ENCODE measurements at regions not wholly inside any gene's neighbourhood (a gene's known extent, or its start where the extent isn't known, plus 50 kb on each side); places are given as distances from the start of the nearest gene placed in this dataset.

GRCh38 chr12:63086149-63086915 lies 64.7 kb downstream of the AVPR1A start:
- ChIA-PET POLR2A (no interaction called here), CTCF (ENCODE audit: low intra/inter-chr PET ratio) (interaction anchor here (0.8 kb wide), 1 partner anchor 288 kb away, joined by 3 read pairs; no protein-coding TSS in a partner anchor)
- Histone ChIP-seq H3K9me1 (ENCODE audit: control insufficient read depth, insufficient read depth, low read length) (no peaks in the 10 kb centered on the region), H2AFZ (ENCODE audit: low read depth, low read length) (no peak overlapping the region), H3K9ac (ENCODE audit: insufficient read depth in 1 of 2, low read depth in 2 of 2, low read length in 2 of 2) (no peak overlapping the region), H3K27ac (ENCODE audit: extremely low read depth, low read depth, low read length) (no peak overlapping the region), H3K36me3 (ENCODE audit: control insufficient read depth, insufficient read depth, low read length) (no peaks in the 10 kb centered on the region), H3K4me1 (replicated peaks in 1 of 2; ENCODE audit: control insufficient read depth in 2 of 2, insufficient read depth in 2 of 2, low read length in 2 of 2) (peaks cover 0 to 5% of the 10 kb centered on the region in 2 experiments; a peak in 1 of 5 replicates), H3K27me3 (ENCODE audit: control insufficient read depth in 2 of 2, insufficient read depth in 2 of 2, low read length in 2 of 2) (no peaks in the 10 kb centered on the region; a peak in 1 of 5 replicates), H3K4me3 (no peak overlapping the region), H3K4me2 (ENCODE audit: insufficient read depth, low read length) (no peak overlapping the region), H3K9me3 (replicated peaks; ENCODE audit: control insufficient read depth, insufficient read depth, low read depth, low read length) (no peaks in the 10 kb centered on the region), H4K20me1 (replicated peaks; ENCODE audit: control insufficient read depth, insufficient read depth, low read length) (no peaks in the 10 kb centered on the region), H3K79me2 (ENCODE audit: control insufficient read depth, insufficient read depth, low read length) (no peaks in the 10 kb centered on the region)
- 22% methylated on average over 7 of the region's 7 CpGs for WGBS (ENCODE audit: insufficient coverage, low coverage, missing lambda C conversion rate)
- FAIRE-seq = peak; percentile 52
- no peak for ATAC-seq
- in situ Hi-C loops (cut with MboI) (no loop called here), intact Hi-C loops (cut with micrococcal nuclease) (no loop called here)
- no TSS peak for BruUV-seq (replicated peaks)
- DNase-seq (ENCODE audit: extremely low read depth in 1 of 4, low spot score in 3 of 4) = no peak
- TF ChIP-seq ZNF41 (CRISPR knock-in tag; conservative IDR thresholded peaks at IDR 0.05) (no peak), MYBL2 (IDR thresholded peaks at IDR 0.05; ENCODE audit: low read depth) (no peak), MYBL2 (CRISPR knock-in tag; IDR thresholded peaks at IDR 0.05; ENCODE audit: borderline replicate concordance) (no peak), ZNF263 (CRISPR knock-in tag; IDR thresholded peaks at IDR 0.05; ENCODE audit: borderline replicate concordance) (no peak), TBP (optimal IDR thresholded peaks at IDR 0.05; ENCODE audit: low read depth, low read length) (no peak), ZMIZ1 (IDR thresholded peaks at IDR 0.05; ENCODE audit: low read depth in 2 of 2, low read length in 2 of 2) (no peak), CHD2 (IDR thresholded peaks at IDR 0.05; ENCODE audit: low read depth, low read length) (no peak), ILF3 (IDR thresholded peaks at IDR 0.05; ENCODE audit: borderline replicate concordance) (no peak), CAMTA2 (CRISPR knock-in tag; conservative IDR thresholded peaks at IDR 0.05) (no peak), SOX6 (IDR thresholded peaks at IDR 0.05) (no peak)
- TF ChIP-seq, protein P1, sequence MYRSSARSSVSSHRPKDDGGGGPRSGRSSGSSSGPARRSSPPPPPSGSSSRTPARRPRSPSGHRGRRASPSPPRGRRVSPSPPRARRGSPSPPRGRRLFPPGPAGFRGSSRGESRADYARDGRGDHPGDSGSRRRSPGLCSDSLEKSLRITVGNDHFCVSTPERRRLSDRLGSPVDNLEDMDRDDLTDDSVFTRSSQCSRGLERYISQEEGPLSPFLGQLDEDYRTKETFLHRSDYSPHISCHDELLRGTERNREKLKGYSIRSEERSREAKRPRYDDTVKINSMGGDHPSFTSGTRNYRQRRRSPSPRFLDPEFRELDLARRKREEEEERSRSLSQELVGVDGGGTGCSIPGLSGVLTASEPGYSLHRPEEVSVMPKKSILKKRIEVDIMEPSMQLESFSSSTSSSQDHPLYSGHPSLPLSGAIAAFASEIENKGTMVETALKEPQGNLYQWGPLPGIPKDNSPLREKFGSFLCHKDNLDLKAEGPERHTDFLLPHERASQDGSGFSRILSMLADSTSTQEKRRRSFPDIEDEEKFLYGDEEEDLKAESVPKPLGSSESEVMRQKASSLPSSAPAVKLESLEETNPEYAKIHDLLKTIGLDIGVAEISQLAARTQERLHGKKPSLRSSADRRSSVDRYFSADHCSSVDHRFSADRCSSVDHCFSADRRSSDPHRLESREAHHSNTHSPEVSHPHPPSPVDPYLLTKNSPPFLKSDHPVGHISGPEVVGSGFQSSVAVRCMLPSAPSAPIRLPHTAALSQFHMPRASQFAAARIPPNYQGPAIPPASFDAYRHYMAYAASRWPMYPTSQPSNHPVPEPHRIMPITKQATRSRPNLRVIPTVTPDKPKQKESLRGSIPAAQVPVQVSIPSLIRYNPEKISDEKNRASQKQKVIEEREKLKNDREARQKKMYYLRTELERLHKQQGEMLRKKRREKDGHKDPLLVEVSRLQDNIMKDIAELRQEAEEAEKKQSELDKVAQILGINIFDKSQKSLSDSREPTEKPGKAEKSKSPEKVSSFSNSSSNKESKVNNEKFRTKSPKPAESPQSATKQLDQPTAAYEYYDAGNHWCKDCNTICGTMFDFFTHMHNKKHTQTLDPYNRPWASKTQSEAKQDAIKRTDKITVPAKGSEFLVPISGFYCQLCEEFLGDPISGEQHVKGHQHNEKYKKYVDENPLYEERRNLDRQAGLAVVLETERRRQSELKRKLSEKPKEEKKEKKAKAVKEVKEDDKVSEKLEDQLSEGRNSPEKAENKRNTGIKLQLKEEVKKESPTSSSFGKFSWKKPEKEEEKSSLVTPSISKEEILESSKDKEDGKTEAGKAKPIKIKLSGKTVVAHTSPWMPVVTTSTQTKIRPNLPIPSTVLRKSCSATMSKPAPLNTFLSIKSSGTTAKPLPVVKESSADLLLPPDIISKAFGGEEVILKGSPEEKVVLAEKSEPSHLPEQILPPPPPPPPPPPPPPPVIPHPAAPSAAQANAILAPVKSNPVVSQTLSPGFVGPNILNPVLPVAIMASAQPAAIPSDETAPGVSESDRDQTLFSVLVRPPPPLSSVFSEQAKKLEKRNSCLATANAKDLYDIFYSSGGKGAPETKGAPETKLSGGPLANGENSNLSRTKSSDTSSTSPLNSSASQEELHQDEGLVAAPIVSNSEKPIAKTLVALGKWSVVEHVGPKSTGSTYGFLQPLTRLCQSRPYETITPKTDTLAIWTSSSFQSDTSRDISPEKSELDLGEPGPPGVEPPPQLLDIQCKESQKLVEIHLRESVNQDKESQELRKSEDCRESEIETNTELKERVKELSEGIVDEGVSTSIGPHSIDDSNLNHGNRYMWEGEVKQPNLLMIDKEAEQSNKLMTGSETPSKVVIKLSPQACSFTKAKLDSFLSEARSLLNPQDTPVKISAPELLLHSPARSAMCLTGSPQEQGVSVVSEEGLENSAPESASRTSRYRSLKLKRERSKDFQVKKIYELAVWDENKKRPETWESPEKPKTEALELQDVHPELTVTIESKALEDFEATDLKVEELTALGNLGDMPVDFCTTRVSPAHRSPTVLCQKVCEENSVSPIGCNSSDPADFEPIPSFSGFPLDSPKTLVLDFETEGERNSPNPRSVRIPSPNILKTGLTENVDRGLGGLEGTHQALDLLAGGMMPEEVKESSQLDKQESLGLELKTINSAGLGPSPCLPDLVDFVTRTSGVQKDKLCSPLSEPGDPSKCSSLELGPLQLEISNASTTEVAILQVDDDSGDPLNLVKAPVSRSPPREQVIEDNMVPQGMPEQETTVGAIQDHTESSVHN (IDR thresholded peaks at IDR 0.05; ENCODE audit: borderline replicate concordance in 1 of 2, low read depth in 1 of 2) = no peak

Data from K562 (cell line).